Activated naive CD4-positive, alpha-beta T cell treated with anti-CD3 and anti-CD28 coated beads, Interleukin-2, amount 10 ng/mL, durations not matched to agents 7 days and 5 days (primary cell): ENCODE measurements at regions not wholly inside any gene's neighbourhood (a gene's known extent, or its start where the extent isn't known, plus 50 kb on each side); places are given as distances from the start of the nearest gene placed in this dataset.
"Not testable (repeated sequence)": the region's sequence is repeated elsewhere in the genome, so short reads cannot be mapped to it uniquely, and the experiment has no call there.

Experiments
- CTCF ChIA-PET: fragments of 350-600 bp; sonication (Branson Sonifier 250); formaldehyde crosslinking; loops from one replicate; lab custom pipeline; 2021; ENCODE audit warnings: antibody characterized with exemption; lab: Charles Lee
- DNase-seq: peaks from one replicate; pipeline ENCODE4 v3.0.0-alpha.2; 2020
- H3K27ac Mint-ChIP-seq: one replicate; pipeline ENCODE4 v1.8.0; 2021; ENCODE audit warnings: mild to moderate bottlenecking, moderate library complexity, mixed read lengths
- H3K27me3 Mint-ChIP-seq: one replicate; pipeline ENCODE4 v1.8.0; 2021; ENCODE audit warnings: mild to moderate bottlenecking, mixed read lengths
- H3K36me3 Mint-ChIP-seq: one replicate; pipeline ENCODE4 v1.8.0; 2021; ENCODE audit warnings: mixed read lengths
- H3K4me1 Mint-ChIP-seq: one replicate; pipeline ENCODE4 v1.8.0; 2021; ENCODE audit warnings: mixed read lengths
- H3K4me3 Mint-ChIP-seq: one replicate; pipeline ENCODE4 v1.8.0; 2021; ENCODE audit warnings: mild to moderate bottlenecking, moderate library complexity, mixed read lengths
- H3K9me3 Mint-ChIP-seq: one replicate; pipeline ENCODE4 v1.8.0; 2021; ENCODE audit warnings: mixed read lengths

GRCh38 chr3:115401851-115402501 lies 221.3 kb upstream of the GAP43 start:
- H3K27ac Mint-ChIP-seq = no peak overlapping the region
- H3K4me3 Mint-ChIP-seq = no peak overlapping the region
- H3K36me3 Mint-ChIP-seq = no peaks in the 10 kb centered on the region
- H3K9me3 Mint-ChIP-seq = no peaks in the 10 kb centered on the region
- DNase-seq = no peak
- CTCF ChIA-PET = no interaction called here
- H3K27me3 Mint-ChIP-seq = no peaks in the 10 kb centered on the region
- no peaks in the 10 kb centered on the region for H3K4me1 Mint-ChIP-seq

- no peaks in the 10 kb centered on the region for H3K9me3 Mint-ChIP-seq
- H3K4me3 Mint-ChIP-seq = no peak overlapping the region
- peaks cover 3% of the 10 kb centered on the region for H3K27me3 Mint-ChIP-seq
- H3K4me1 Mint-ChIP-seq = no peaks in the 10 kb centered on the region
- H3K27ac Mint-ChIP-seq = no peak overlapping the region
- no peaks in the 10 kb centered on the region for H3K36me3 Mint-ChIP-seq
- CTCF ChIA-PET = no interaction called here
- DNase-seq = no peak
Observed at GRCh38 chr3:115402651-115403050, 220.7 kb upstream of the GAP43 start.

GRCh38 chr3:115403786-115404185 lies 219.5 kb upstream of the GAP43 start:
- CTCF ChIA-PET = interaction anchor here (0.9 kb wide), 1 partner anchor 92 kb away, joined by 3 read pairs; no protein-coding TSS in a partner anchor
- Mint-ChIP-seq H3K9me3 (no peaks in the 10 kb centered on the region), H3K27ac (no peak overlapping the region), H3K4me3 (no peak overlapping the region), H3K36me3 (no peaks in the 10 kb centered on the region), H3K27me3 (peaks cover 3% of the 10 kb centered on the region), H3K4me1 (no peaks in the 10 kb centered on the region)
- DNase-seq = no peak

GRCh38 chr3:115409596-115409995 lies 213.7 kb upstream of the GAP43 start:
- CTCF ChIA-PET = no interaction called here
- Mint-ChIP-seq H3K9me3 (no peaks in the 10 kb centered on the region), H3K27me3 (peaks cover 3% of the 10 kb centered on the region), H3K4me3 (no peak overlapping the region), H3K27ac (no peak overlapping the region), H3K36me3 (no peaks in the 10 kb centered on the region), H3K4me1 (no peaks in the 10 kb centered on the region)
- DNase-seq = no peak

GRCh38 chr3:115414610-115415009 lies 208.7 kb upstream of the GAP43 start:
- CTCF ChIA-PET, H3K9me3 Mint-ChIP-seq, H3K4me1 Mint-ChIP-seq: not testable (repeated sequence)

GRCh38 chr3:115415246-115415996 lies 207.9 kb upstream of the GAP43 start:
- Mint-ChIP-seq H3K36me3 (no peaks in the 10 kb centered on the region), H3K9me3 (no peaks in the 10 kb centered on the region), H3K4me1 (peaks cover 5% of the 10 kb centered on the region), H3K4me3 (no peak overlapping the region), H3K27me3 (peaks cover 4% of the 10 kb centered on the region), H3K27ac (no peak overlapping the region)
- CTCF ChIA-PET = no interaction called here
- no peak for DNase-seq

More at GRCh38 chr3:115414610-115415009, 208.7 kb upstream of the GAP43 start:
- not testable (repeated sequence) for H3K4me3 Mint-ChIP-seq, DNase-seq, H3K27me3 Mint-ChIP-seq, H3K36me3 Mint-ChIP-seq, H3K27ac Mint-ChIP-seq

- DNase-seq = no peak
- H3K4me1 Mint-ChIP-seq = peaks cover 5% of the 10 kb centered on the region
- H3K27ac Mint-ChIP-seq = no peak overlapping the region
- no peaks in the 10 kb centered on the region for H3K9me3 Mint-ChIP-seq
- H3K36me3 Mint-ChIP-seq = no peaks in the 10 kb centered on the region
- peaks cover 4% of the 10 kb centered on the region for H3K27me3 Mint-ChIP-seq
- no peak overlapping the region for H3K4me3 Mint-ChIP-seq
- CTCF ChIA-PET = interaction anchor here (1.1 kb wide), 1 partner anchor 22 kb away, joined by 3 read pairs; no protein-coding TSS in a partner anchor
Observed at GRCh38 chr3:115418583-115418982, 204.7 kb upstream of the GAP43 start.

- DNase-seq = no peak
- Mint-ChIP-seq H3K9me3 (no peaks in the 10 kb centered on the region), H3K36me3 (no peaks in the 10 kb centered on the region), H3K27ac (no peak overlapping the region), H3K4me1 (peaks cover 5% of the 10 kb centered on the region), H3K27me3 (peaks cover 4% of the 10 kb centered on the region), H3K4me3 (no peak overlapping the region)
- CTCF ChIA-PET = no interaction called here
Observed at GRCh38 chr3:115420086-115420485, 203.2 kb upstream of the GAP43 start.

GRCh38 chr3:115423170-115423569 lies 200.1 kb upstream of the GAP43 start:
- no peak overlapping the region for H3K27ac Mint-ChIP-seq
- CTCF ChIA-PET = no interaction called here
- no peaks in the 10 kb centered on the region for H3K9me3 Mint-ChIP-seq
- H3K4me3 Mint-ChIP-seq = no peak overlapping the region
- H3K36me3 Mint-ChIP-seq = no peaks in the 10 kb centered on the region
- peaks cover 4% of the 10 kb centered on the region for H3K27me3 Mint-ChIP-seq
- peaks cover 5% of the 10 kb centered on the region for H3K4me1 Mint-ChIP-seq
- no peak for DNase-seq

- Mint-ChIP-seq H3K4me3 (no peak overlapping the region), H3K27ac (no peak overlapping the region)
Observed at GRCh38 chr3:115428841-115429240, 194.5 kb upstream of the GAP43 start.

GRCh38 chr3:115436767-115437301 lies 186.5 kb upstream of the GAP43 start:
- Mint-ChIP-seq H3K27me3 (no peaks in the 10 kb centered on the region), H3K36me3 (no peaks in the 10 kb centered on the region), H3K27ac (no peak overlapping the region), H3K4me1 (no peaks in the 10 kb centered on the region), H3K4me3 (no peak overlapping the region), H3K9me3 (no peaks in the 10 kb centered on the region)
- CTCF ChIA-PET = no interaction called here
- DNase-seq = no peak

More at GRCh38 chr3:115428841-115429240, 194.5 kb upstream of the GAP43 start:
- peaks cover 2% of the 10 kb centered on the region for H3K9me3 Mint-ChIP-seq
- H3K36me3 Mint-ChIP-seq = no peaks in the 10 kb centered on the region
- CTCF ChIA-PET = no interaction called here
- DNase-seq = no peak
- no peaks in the 10 kb centered on the region for H3K27me3 Mint-ChIP-seq
- no peaks in the 10 kb centered on the region for H3K4me1 Mint-ChIP-seq

- Mint-ChIP-seq H3K4me1 (no peaks in the 10 kb centered on the region), H3K27me3 (no peaks in the 10 kb centered on the region), H3K27ac (no peak overlapping the region), H3K4me3 (no peak overlapping the region), H3K36me3 (no peaks in the 10 kb centered on the region), H3K9me3 (no peaks in the 10 kb centered on the region)
- DNase-seq = no peak
- CTCF ChIA-PET = no interaction called here
Observed at GRCh38 chr3:115438799-115439198, 184.5 kb upstream of the GAP43 start.

GRCh38 chr3:115445559-115445958 lies 177.8 kb upstream of the GAP43 start:
- no peaks in the 10 kb centered on the region for H3K9me3 Mint-ChIP-seq
- no peaks in the 10 kb centered on the region for H3K36me3 Mint-ChIP-seq
- DNase-seq = no peak
- H3K27ac Mint-ChIP-seq = no peak overlapping the region
- no peak overlapping the region for H3K4me3 Mint-ChIP-seq
- no peaks in the 10 kb centered on the region for H3K27me3 Mint-ChIP-seq
- H3K4me1 Mint-ChIP-seq = no peaks in the 10 kb centered on the region
- CTCF ChIA-PET = no interaction called here

- Mint-ChIP-seq H3K9me3 (no peaks in the 10 kb centered on the region), H3K27ac (no peak overlapping the region), H3K36me3 (no peaks in the 10 kb centered on the region), H3K4me1 (no peaks in the 10 kb centered on the region), H3K27me3 (no peaks in the 10 kb centered on the region), H3K4me3 (no peak overlapping the region)
- CTCF ChIA-PET = no interaction called here
- no peak for DNase-seq
Observed at GRCh38 chr3:115448851-115449250, 174.5 kb upstream of the GAP43 start.

GRCh38 chr3:115450036-115450435 lies 173.3 kb upstream of the GAP43 start:
- H3K27me3 Mint-ChIP-seq = no peaks in the 10 kb centered on the region
- H3K36me3 Mint-ChIP-seq = no peaks in the 10 kb centered on the region
- CTCF ChIA-PET = no interaction called here
- H3K4me1 Mint-ChIP-seq = no peaks in the 10 kb centered on the region
- no peak overlapping the region for H3K27ac Mint-ChIP-seq
- H3K4me3 Mint-ChIP-seq = no peak overlapping the region
- DNase-seq = no peak
- no peaks in the 10 kb centered on the region for H3K9me3 Mint-ChIP-seq
